A549 (cell line): ENCODE measurements at regions not wholly inside any gene's neighbourhood (a gene's known extent, or its start where the extent isn't known, plus 50 kb on each side); places are given as distances from the start of the nearest gene placed in this dataset.

Experiments used
- BCL3 ChIP-seq: fragments of >200 bp; sonication (Bioruptor Twin); formaldehyde crosslinking; IDR thresholded peaks from 3 replicates; pipeline ENCODE4 v1.6.1; 2016
- CEBPB ChIP-seq, 2 experiments: fragments of >200 bp in 1 of 2; sonication (Bioruptor Twin) in 1 of 2; formaldehyde crosslinking in 1 of 2; IDR thresholded peaks; 2 replicates each; pipeline ENCODE4 v1.6.1; 2012 to 2016
- MYC ChIP-seq: IDR thresholded peaks from 2 replicates; pipeline ENCODE4 v1.6.1; 2012; ENCODE audit warnings: mild to moderate bottlenecking, inconsistent platforms, low read length, improper control_type of control experiment, borderline replicate concordance
- SMC3 ChIP-seq: fragments of >200 bp; sonication (Bioruptor Twin); formaldehyde crosslinking; IDR thresholded peaks from 3 replicates; pipeline ENCODE4 v1.6.1; 2018; ENCODE audit warnings: inconsistent platforms
- USF2 ChIP-seq: fragments of 450-650 bp; IDR thresholded peaks from 2 replicates; pipeline ENCODE4 v1.6.1; 2014; ENCODE audit warnings: antibody characterized with exemption
- ZNF302 ChIP-seq: fragments of 250-450 bp; sonication (Bioruptor Pico); IDR thresholded peaks from 2 replicates; pipeline ENCODE4 v1.9.0; 2021; ENCODE audit warnings: inconsistent platforms, mild to moderate bottlenecking, moderate library complexity

- no peak for TF ChIP-seq ZNF302
- TF ChIP-seq BCL3: no peak
- no peak for TF ChIP-seq USF2
- no peak for TF ChIP-seq MYC
- TF ChIP-seq CEBPB (IDR thresholded peaks at IDR 0.05): no peak
- no peak for TF ChIP-seq SMC3
Measured at GRCh38 chr15:61528581-61528910, 299.4 kb upstream of the RORA start.
